Naive thymus-derived CD8-positive, alpha-beta T cell (primary cell): ENCODE measurements at regions not wholly inside any gene's neighbourhood (a gene's known extent, or its start where the extent isn't known, plus 50 kb on each side); places are given as distances from the start of the nearest gene placed in this dataset.

ENCODE experiments used
- ATAC-seq, 2 donors: fragments of 150-1000 bp; cut with Tn5 transposase in 1 of 2; sonication (Bioruptor Pico), chemical (Tn5 transposase) in 1 of 2; 1 replicate in 1 of 2; 2 replicates in 1 of 2; pipeline ENCODE4 v1.10.0; 2021; ENCODE audit warnings: mild to moderate bottlenecking in 2 of 2, moderate library complexity in 2 of 2
- POLR2A ChIA-PET: fragments of 350-600 bp; sonication (Branson Sonifier 250); formaldehyde crosslinking; loops from one replicate; lab custom pipeline; 2021; ENCODE audit warnings: antibody characterized with exemption; lab: Charles Lee
- DNase-seq, 10 donors: peaks; one replicate each; pipeline versions ENCODE4 v3.0.0 to v3.0.0-alpha.2; 2020 to 2022
- H3K27ac Mint-ChIP-seq, 10 donors: one replicate each; pipeline ENCODE4 v1.8.0; 2020 to 2022; ENCODE audit warnings: mild to moderate bottlenecking in 10 of 10, mixed read lengths in 10 of 10, moderate library complexity in 4 of 10, inconsistent platforms in 1 of 10
- H3K27me3 Mint-ChIP-seq, 5 donors: one replicate each; pipeline ENCODE4 v1.8.0; 2021 to 2022; ENCODE audit warnings: mixed read lengths in 5 of 5
- H3K36me3 Mint-ChIP-seq, 3 donors: one replicate each; pipeline ENCODE4 v1.8.0; 2020 to 2022; ENCODE audit warnings: mixed read lengths in 3 of 3, mild to moderate bottlenecking in 2 of 3, inconsistent platforms in 1 of 3
- H3K4me1 Mint-ChIP-seq, 4 donors: one replicate each; pipeline ENCODE4 v1.8.0; 2021 to 2022; ENCODE audit warnings: mixed read lengths in 4 of 4
- H3K4me3 Mint-ChIP-seq, 10 donors: one replicate each; pipeline ENCODE4 v1.8.0; 2020 to 2022; ENCODE audit warnings: mild to moderate bottlenecking in 10 of 10, mixed read lengths in 10 of 10, moderate library complexity in 6 of 10, inconsistent platforms in 1 of 10
- H3K9me3 Mint-ChIP-seq, 9 donors: one replicate each; pipeline ENCODE4 v1.8.0; 2020 to 2022; ENCODE audit warnings: mixed read lengths in 9 of 9, mild to moderate bottlenecking in 3 of 9, inconsistent platforms in 1 of 9, moderate library complexity in 1 of 9

GRCh38 chr21:16154321-16154720 lies 424.5 kb downstream of the USP25 start:
- Mint-ChIP-seq H3K4me1 (no peaks in the 10 kb centered on the region), H3K9me3 (peaks cover 0 to 3% (median 0%) of the 10 kb centered on the region in 9 donors)

GRCh38 chr21:16154951-16155635 lies 425.3 kb downstream of the USP25 start:
- POLR2A ChIA-PET = no interaction called here
- peaks cover 0 to 3% (median 0%) of the 10 kb centered on the region in 9 donors for H3K9me3 Mint-ChIP-seq
- H3K4me3 Mint-ChIP-seq = no peak overlapping the region
- no peaks in the 10 kb centered on the region for H3K27me3 Mint-ChIP-seq
- no peak for ATAC-seq
- no peak for DNase-seq
- H3K4me1 Mint-ChIP-seq = no peaks in the 10 kb centered on the region
- no peak overlapping the region for H3K27ac Mint-ChIP-seq
- no peaks in the 10 kb centered on the region for H3K36me3 Mint-ChIP-seq

More at GRCh38 chr21:16154321-16154720, 424.5 kb downstream of the USP25 start:
- POLR2A ChIA-PET = no interaction called here
- Mint-ChIP-seq H3K27ac (no peak overlapping the region), H3K27me3 (no peaks in the 10 kb centered on the region), H3K4me3 (no peak overlapping the region), H3K36me3 (no peaks in the 10 kb centered on the region)
- ATAC-seq (no peak), DNase-seq (no peak)

- Mint-ChIP-seq H3K9me3 (peaks cover 0 to 3% (median 0%) of the 10 kb centered on the region in 9 donors), H3K27ac (no peak overlapping the region), H3K27me3 (peaks cover 0 to 6% (median 0%) of the 10 kb centered on the region in 5 donors), H3K4me1 (no peaks in the 10 kb centered on the region), H3K4me3 (no peak overlapping the region), H3K36me3 (no peaks in the 10 kb centered on the region)
- no peak for DNase-seq
- POLR2A ChIA-PET = no interaction called here
- no peak for ATAC-seq
Observed at GRCh38 chr21:16156841-16157489, 427.2 kb downstream of the USP25 start.

GRCh38 chr21:16159213-16159970 lies 429.6 kb downstream of the USP25 start:
- no peak overlapping the region for H3K27ac Mint-ChIP-seq

GRCh38 chr21:16159971-16160350 lies 430.2 kb downstream of the USP25 start:
- Mint-ChIP-seq H3K4me1 (no peaks in the 10 kb centered on the region), H3K27ac (no peak overlapping the region), H3K27me3 (peaks cover 0 to 6% (median 0%) of the 10 kb centered on the region in 5 donors), H3K36me3 (no peaks in the 10 kb centered on the region), H3K4me3 (no peak overlapping the region), H3K9me3 (peaks cover 0 to 1% (median 0%) of the 10 kb centered on the region in 9 donors)
- no peak for ATAC-seq
- DNase-seq = no peak
- POLR2A ChIA-PET = no interaction called here

More at GRCh38 chr21:16159213-16159970, 429.6 kb downstream of the USP25 start:
- H3K4me3 Mint-ChIP-seq = no peak overlapping the region
- H3K9me3 Mint-ChIP-seq = peaks cover 0 to 1% (median 0%) of the 10 kb centered on the region in 9 donors
- POLR2A ChIA-PET = no interaction called here
- ATAC-seq (no peak), DNase-seq (no peak)
- peaks cover 0 to 6% (median 0%) of the 10 kb centered on the region in 5 donors for H3K27me3 Mint-ChIP-seq
- no peaks in the 10 kb centered on the region for H3K36me3 Mint-ChIP-seq
- no peaks in the 10 kb centered on the region for H3K4me1 Mint-ChIP-seq

- Mint-ChIP-seq H3K36me3 (no peaks in the 10 kb centered on the region), H3K4me1 (no peaks in the 10 kb centered on the region), H3K4me3 (no peak overlapping the region), H3K27ac (no peak overlapping the region), H3K9me3 (no peaks in the 10 kb centered on the region), H3K27me3 (peaks cover 0 to 6% (median 0%) of the 10 kb centered on the region in 5 donors)
- no peak for ATAC-seq
- POLR2A ChIA-PET = no interaction called here
- DNase-seq = no peak
Observed at GRCh38 chr21:16162953-16163352, 433.2 kb downstream of the USP25 start.

- Mint-ChIP-seq H3K4me3 (no peak overlapping the region), H3K27ac (no peak overlapping the region), H3K36me3 (no peaks in the 10 kb centered on the region), H3K4me1 (no peaks in the 10 kb centered on the region), H3K9me3 (peaks cover 0 to 1% (median 0%) of the 10 kb centered on the region in 9 donors), H3K27me3 (no peaks in the 10 kb centered on the region)
- ATAC-seq (no peak), DNase-seq (no peak)
- POLR2A ChIA-PET = no interaction called here
Observed at GRCh38 chr21:16169102-16169511, 439.3 kb downstream of the USP25 start.

GRCh38 chr21:16169779-16170178 lies 440.0 kb downstream of the USP25 start:
- Mint-ChIP-seq H3K27me3 (no peaks in the 10 kb centered on the region), H3K36me3 (no peaks in the 10 kb centered on the region), H3K4me3 (no peak overlapping the region), H3K4me1 (no peaks in the 10 kb centered on the region), H3K9me3 (peaks cover 0 to 1% (median 0%) of the 10 kb centered on the region in 9 donors), H3K27ac (no peak overlapping the region)
- no peak for ATAC-seq
- POLR2A ChIA-PET = no interaction called here
- DNase-seq = no peak

GRCh38 chr21:16176570-16176969 lies 446.8 kb downstream of the USP25 start:
- H3K4me1 Mint-ChIP-seq = peaks cover 0 to 3% (median 0%) of the 10 kb centered on the region in 4 donors
- ATAC-seq = no peak
- no peak overlapping the region for H3K27ac Mint-ChIP-seq
- DNase-seq = no peak
- H3K4me3 Mint-ChIP-seq = no peak overlapping the region
- H3K27me3 Mint-ChIP-seq = no peaks in the 10 kb centered on the region
- POLR2A ChIA-PET = no interaction called here
- H3K36me3 Mint-ChIP-seq = no peaks in the 10 kb centered on the region
- H3K9me3 Mint-ChIP-seq = peaks cover 0 to 1% (median 0%) of the 10 kb centered on the region in 9 donors

GRCh38 chr21:16177532-16177931 lies 447.8 kb downstream of the USP25 start:
- DNase-seq = no peak
- peaks cover 0 to 1% (median 0%) of the 10 kb centered on the region in 9 donors for H3K9me3 Mint-ChIP-seq

GRCh38 chr21:16179773-16180172 lies 450.0 kb downstream of the USP25 start:
- Mint-ChIP-seq H3K27ac (no peak overlapping the region), H3K9me3 (no peaks in the 10 kb centered on the region), H3K4me1 (peaks cover 0 to 3% (median 0%) of the 10 kb centered on the region in 4 donors), H3K4me3 (no peak overlapping the region), H3K27me3 (peaks cover 0 to 5% (median 0%) of the 10 kb centered on the region in 5 donors), H3K36me3 (no peaks in the 10 kb centered on the region)
- POLR2A ChIA-PET = no interaction called here
- ATAC-seq = no peak
- DNase-seq = no peak

More at GRCh38 chr21:16177532-16177931, 447.8 kb downstream of the USP25 start:
- H3K27ac Mint-ChIP-seq = no peak overlapping the region
- H3K27me3 Mint-ChIP-seq = no peaks in the 10 kb centered on the region
- no peak overlapping the region for H3K4me3 Mint-ChIP-seq
- POLR2A ChIA-PET = no interaction called here
- peaks cover 0 to 3% (median 0%) of the 10 kb centered on the region in 4 donors for H3K4me1 Mint-ChIP-seq
- no peaks in the 10 kb centered on the region for H3K36me3 Mint-ChIP-seq
- ATAC-seq = no peak

GRCh38 chr21:16180614-16181013 lies 450.8 kb downstream of the USP25 start:
- DNase-seq = no peak
- Mint-ChIP-seq H3K4me3 (no peak overlapping the region), H3K27ac (no peak overlapping the region), H3K4me1 (peaks cover 0 to 3% (median 0%) of the 10 kb centered on the region in 4 donors), H3K36me3 (no peaks in the 10 kb centered on the region), H3K9me3 (no peaks in the 10 kb centered on the region), H3K27me3 (peaks cover 0 to 5% (median 0%) of the 10 kb centered on the region in 5 donors)
- ATAC-seq = no peak
- POLR2A ChIA-PET = no interaction called here

GRCh38 chr21:16181018-16181417 lies 451.2 kb downstream of the USP25 start:
- ATAC-seq (no peak), DNase-seq (no peak)
- H3K9me3 Mint-ChIP-seq = no peaks in the 10 kb centered on the region
- peaks cover 0 to 5% (median 0%) of the 10 kb centered on the region in 5 donors for H3K27me3 Mint-ChIP-seq
- no peaks in the 10 kb centered on the region for H3K36me3 Mint-ChIP-seq
- peaks cover 0 to 3% (median 0%) of the 10 kb centered on the region in 4 donors for H3K4me1 Mint-ChIP-seq
- POLR2A ChIA-PET = no interaction called here
- H3K4me3 Mint-ChIP-seq = no peak overlapping the region
- H3K27ac Mint-ChIP-seq = no peak overlapping the region
